Tibial nerve (tissue), 4 donors: ENCODE measurements at regions not wholly inside any gene's neighbourhood (a gene's known extent, or its start where the extent isn't known, plus 50 kb on each side); places are given as distances from the start of the nearest gene placed in this dataset.

ENCODE experiments used
- DNase-seq, 2 donors: peaks; one replicate each; pipeline ENCODE4 v3.0.0-alpha.2; 2019; ENCODE audit warnings: low spot score in 2 of 2
- H3K27ac ChIP-seq, 4 donors: fragments of 200-600 bp; sonication (generic) in 3 of 4; one replicate each; pipeline ENCODE4 v1.5.1; 2017 to 2019; ENCODE audit warnings: mild to moderate bottlenecking in 1 of 4
- H3K27me3 ChIP-seq, 2 donors: fragments of 200-600 bp; sonication (generic) in 1 of 2; one replicate each; pipeline versions ENCODE4 v1.5.1 to v1.6.0; 2017 to 2019
- H3K36me3 ChIP-seq, 3 donors: fragments of 200-600 bp; sonication (generic); one replicate each; pipeline ENCODE4 v1.5.1; 2018 to 2019
- H3K4me1 ChIP-seq, 4 donors: fragments of 200-600 bp; sonication (generic) in 3 of 4; one replicate each; pipeline ENCODE4 v1.5.1; 2017 to 2019
- H3K4me3 ChIP-seq, 4 donors: fragments of 200-600 bp; sonication (generic) in 3 of 4; one replicate each; pipeline ENCODE4 v1.5.1; 2017 to 2019; ENCODE audit warnings: mild to moderate bottlenecking in 1 of 4, moderate library complexity in 1 of 4
- H3K9me3 ChIP-seq, 4 donors: fragments of 200-600 bp; sonication (generic) in 3 of 4; one replicate each; pipeline ENCODE4 v1.5.1; 2017 to 2019
- CTCF ChIP-seq, 5 experiments: fragments of 200-600 bp in 3 of 5; fragments of 450-650 bp in 2 of 5; sonication (generic) in 3 of 5; IDR thresholded peaks; one replicate each; pipeline ENCODE4 v1.5.1; 2016 to 2019; ENCODE audit warnings: antibody characterized with exemption in 5 of 5, mild to moderate bottlenecking in 3 of 5, moderate library complexity in 2 of 5
- EP300 ChIP-seq, 2 donors: sonication (generic); formaldehyde crosslinking; IDR thresholded peaks; one replicate each; pipeline ENCODE4 v1.6.1; 2017; ENCODE audit warnings: antibody characterized with exemption in 2 of 2, mild to moderate bottlenecking in 1 of 2
- POLR2A ChIP-seq, 2 donors: fragments of 450-650 bp; IDR thresholded peaks; one replicate each; pipeline ENCODE4 v1.6.1; 2017; ENCODE audit warnings: antibody characterized with exemption in 2 of 2, mild to moderate bottlenecking in 2 of 2, moderate library complexity in 2 of 2
- WGBS, 2 donors: methylation state at CpG; one replicate each; pipeline ENCODE4 v1.1.5; 2018; 5-methylcytosine and 5-hydroxymethylcytosine counted together

- H3K27ac ChIP-seq, result no peak overlapping the region
- no peak for DNase-seq
- H3K4me3 ChIP-seq, result no peak overlapping the region
- no peak for TF ChIP-seq EP300 (IDR thresholded peaks at IDR 0.05)
- TF ChIP-seq CTCF (IDR thresholded peaks at IDR 0.05), result no peak
- no peak for TF ChIP-seq POLR2A (IDR thresholded peaks at IDR 0.05)
- peaks cover 0 to 22% (median 0%) of the 10 kb centered on the region in 4 donors for H3K9me3 ChIP-seq
- no peaks in the 10 kb centered on the region for H3K36me3 ChIP-seq
- WGBS, 2 donors, result 38 to 41% methylated on average over 2 of the region's 2 CpGs
- no peaks in the 10 kb centered on the region for H3K27me3 ChIP-seq
- H3K4me1 ChIP-seq, result no peaks in the 10 kb centered on the region
Observed at GRCh38 chr4:161121451-161121850, 1042.3 kb downstream of the FSTL5 start.

- WGBS, 2 donors, result 34 to 43% methylated on average over 1 of the region's 1 CpG
- no peak for DNase-seq
- H3K9me3 ChIP-seq, result no peaks in the 10 kb centered on the region
- no peaks in the 10 kb centered on the region for H3K4me1 ChIP-seq
- no peaks in the 10 kb centered on the region for H3K36me3 ChIP-seq
- no peak overlapping the region for H3K4me3 ChIP-seq
- TF ChIP-seq CTCF (IDR thresholded peaks at IDR 0.05) (no peak), POLR2A (IDR thresholded peaks at IDR 0.05) (no peak), EP300 (IDR thresholded peaks at IDR 0.05) (no peak)
- no peak overlapping the region for H3K27ac ChIP-seq
- no peaks in the 10 kb centered on the region for H3K27me3 ChIP-seq
Observed at GRCh38 chr4:161101881-161102280, 1061.9 kb downstream of the FSTL5 start.

- Histone ChIP-seq H3K4me1 (no peaks in the 10 kb centered on the region), H3K4me3 (no peak overlapping the region), H3K27ac (no peak overlapping the region), H3K27me3 (no peaks in the 10 kb centered on the region), H3K36me3 (no peaks in the 10 kb centered on the region), H3K9me3 (no peaks in the 10 kb centered on the region)
- TF ChIP-seq EP300 (IDR thresholded peaks at IDR 0.05) (no peak), POLR2A (IDR thresholded peaks at IDR 0.05) (no peak), CTCF (IDR thresholded peaks at IDR 0.05) (no peak)
- no peak for DNase-seq
Observed at GRCh38 chr4:161097821-161098220, 1066.0 kb downstream of the FSTL5 start.

GRCh38 chr4:161061046-161061445 lies 1102.8 kb downstream of the FSTL5 start:
- Histone ChIP-seq H3K36me3 (no peaks in the 10 kb centered on the region), H3K9me3 (no peaks in the 10 kb centered on the region), H3K27ac (no peak overlapping the region), H3K27me3 (no peaks in the 10 kb centered on the region), H3K4me1 (no peaks in the 10 kb centered on the region), H3K4me3 (no peak overlapping the region)
- WGBS, 2 donors, result 73 to 80% methylated on average over 1 of the region's 1 CpG
- no peak for TF ChIP-seq EP300 (IDR thresholded peaks at IDR 0.05)
- no peak for TF ChIP-seq CTCF (IDR thresholded peaks at IDR 0.05)
- no peak for TF ChIP-seq POLR2A (IDR thresholded peaks at IDR 0.05)
- no peak for DNase-seq
